Sigmoid colon (tissue), 4 donors: ENCODE measurements at regions not wholly inside any gene's neighbourhood (a gene's known extent, or its start where the extent isn't known, plus 50 kb on each side); places are given as distances from the start of the nearest gene placed in this dataset.

Source experiments
- EP300 ChIP-seq, 4 donors: sonication (generic); formaldehyde crosslinking; IDR thresholded peaks; one replicate each; pipeline ENCODE4 v1.6.1; 2017; ENCODE audit warnings: antibody characterized with exemption in 4 of 4
- POLR2A ChIP-seq, 2 donors: fragments of 450-650 bp; IDR thresholded peaks; one replicate each; pipeline ENCODE4 v1.6.1; 2016; ENCODE audit warnings: antibody characterized with exemption in 2 of 2, mild to moderate bottlenecking in 2 of 2, moderate library complexity in 2 of 2
- TF ChIP-seq, protein P1 (sequence below), 4 experiments: fragments of 450-650 bp in 3 of 4; fragments of 200-600 bp in 1 of 4; IDR thresholded peaks; one replicate each; pipeline ENCODE4 v1.5.1; 2016 to 2019; ENCODE audit warnings: antibody characterized with exemption in 4 of 4, mild to moderate bottlenecking in 3 of 4, moderate library complexity in 2 of 4

DNA sequence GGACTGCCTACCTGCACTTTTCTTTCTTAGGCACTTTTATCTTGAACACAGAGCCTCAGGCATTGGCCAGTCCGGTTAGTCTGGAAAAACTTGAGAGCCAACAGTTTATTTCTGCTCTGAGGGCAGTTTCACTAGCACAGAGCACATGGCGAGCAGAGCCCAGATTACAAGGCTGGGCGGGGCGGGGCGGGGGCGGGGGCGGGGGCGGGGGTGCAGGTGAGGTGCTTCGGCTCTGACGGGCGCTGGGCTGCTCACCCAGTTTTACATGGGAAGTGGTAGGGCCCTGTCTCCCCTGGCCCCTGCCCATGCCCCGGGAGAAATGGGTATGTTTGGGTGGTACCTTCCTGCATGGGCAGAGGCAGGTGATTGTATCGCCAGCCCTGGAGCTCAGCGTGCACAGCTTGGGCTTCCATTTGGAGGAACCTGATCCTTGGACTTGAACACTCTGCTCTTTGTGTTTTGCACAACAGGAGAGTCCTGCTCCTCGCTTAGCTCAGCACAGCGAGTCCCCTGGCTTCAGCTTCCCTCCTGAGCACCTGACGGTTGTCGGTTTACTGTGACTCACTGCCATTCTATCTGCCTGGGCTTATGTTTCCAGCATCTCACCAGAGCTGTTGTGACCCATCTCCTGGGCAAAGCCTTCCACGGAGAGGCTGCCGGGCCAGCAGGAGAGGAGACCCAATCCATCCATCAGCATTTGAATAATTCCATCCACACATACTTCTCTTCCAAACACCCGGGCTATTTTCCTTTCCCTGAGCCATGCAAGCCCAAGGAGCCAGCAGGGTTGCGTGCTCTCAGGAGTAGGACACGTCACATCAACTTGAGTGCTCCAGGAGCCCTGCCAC, 108.5 kb downstream of the ARF6 start:
- TF ChIP-seq, protein P1, sequence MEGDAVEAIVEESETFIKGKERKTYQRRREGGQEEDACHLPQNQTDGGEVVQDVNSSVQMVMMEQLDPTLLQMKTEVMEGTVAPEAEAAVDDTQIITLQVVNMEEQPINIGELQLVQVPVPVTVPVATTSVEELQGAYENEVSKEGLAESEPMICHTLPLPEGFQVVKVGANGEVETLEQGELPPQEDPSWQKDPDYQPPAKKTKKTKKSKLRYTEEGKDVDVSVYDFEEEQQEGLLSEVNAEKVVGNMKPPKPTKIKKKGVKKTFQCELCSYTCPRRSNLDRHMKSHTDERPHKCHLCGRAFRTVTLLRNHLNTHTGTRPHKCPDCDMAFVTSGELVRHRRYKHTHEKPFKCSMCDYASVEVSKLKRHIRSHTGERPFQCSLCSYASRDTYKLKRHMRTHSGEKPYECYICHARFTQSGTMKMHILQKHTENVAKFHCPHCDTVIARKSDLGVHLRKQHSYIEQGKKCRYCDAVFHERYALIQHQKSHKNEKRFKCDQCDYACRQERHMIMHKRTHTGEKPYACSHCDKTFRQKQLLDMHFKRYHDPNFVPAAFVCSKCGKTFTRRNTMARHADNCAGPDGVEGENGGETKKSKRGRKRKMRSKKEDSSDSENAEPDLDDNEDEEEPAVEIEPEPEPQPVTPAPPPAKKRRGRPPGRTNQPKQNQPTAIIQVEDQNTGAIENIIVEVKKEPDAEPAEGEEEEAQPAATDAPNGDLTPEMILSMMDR (IDR thresholded peaks at IDR 0.05): no peak
- TF ChIP-seq POLR2A (IDR thresholded peaks at IDR 0.05) (no peak), EP300 (IDR thresholded peaks at IDR 0.05) (no peak)
